Tibial artery (tissue), 4 donors: ENCODE measurements at regions not wholly inside any gene's neighbourhood (a gene's known extent, or its start where the extent isn't known, plus 50 kb on each side); places are given as distances from the start of the nearest gene placed in this dataset.

Experiments used
- DNase-seq, 2 donors: peaks; one replicate each; pipeline ENCODE4 v3.0.0-alpha.2; 2019
- H3K27ac ChIP-seq, 2 donors: fragments of 200-600 bp; sonication (generic) in 1 of 2; 1 replicate in 1 of 2; 2 replicates in 1 of 2; pipeline ENCODE4 v1.5.1; 2018 to 2019; ENCODE audit warnings: mild to moderate bottlenecking in 1 of 2
- H3K27me3 ChIP-seq, 2 donors: fragments of 200-600 bp; sonication (generic) in 1 of 2; one replicate each; pipeline versions ENCODE4 v1.5.1 to v1.6.0; 2016 to 2019
- H3K36me3 ChIP-seq, 3 donors: fragments of 200-600 bp; sonication (generic) in 2 of 3; one replicate each; pipeline ENCODE4 v1.5.1; 2016 to 2019; ENCODE audit warnings: mild to moderate bottlenecking in 2 of 3
- H3K4me1 ChIP-seq, 4 donors: fragments of 200-600 bp; sonication (generic) in 2 of 4; 1 replicate in 3 of 4; 2 replicates in 1 of 4; pipeline ENCODE4 v1.5.1; 2016 to 2019
- H3K4me3 ChIP-seq, 2 donors: fragments of 200-600 bp; sonication (generic) in 1 of 2; 1 replicate in 1 of 2; 2 replicates in 1 of 2; pipeline ENCODE4 v1.5.1; 2018 to 2019; ENCODE audit warnings: mild to moderate bottlenecking in 2 of 2
- H3K9me3 ChIP-seq, 3 donors: fragments of 200-600 bp; sonication (generic) in 1 of 3; one replicate each; pipeline ENCODE4 v1.5.1; 2016 to 2019
- intact Hi-C: fragments of 100-400 bp; cut with DNase I; formaldehyde crosslinking; loops from one replicate; pipeline ENCODE4 v1.15.0; 2023; ENCODE audit warnings: low total_unique reads
- TF ChIP-seq, protein P1 (sequence below), 2 experiments: fragments of 200-600 bp in 1 of 2; fragments of 450-650 bp in 1 of 2; IDR thresholded peaks; one replicate each; pipeline ENCODE4 v1.5.1; 2017 to 2019; ENCODE audit warnings: antibody characterized with exemption in 2 of 2, mild to moderate bottlenecking in 1 of 2, moderate library complexity in 1 of 2

DNA sequence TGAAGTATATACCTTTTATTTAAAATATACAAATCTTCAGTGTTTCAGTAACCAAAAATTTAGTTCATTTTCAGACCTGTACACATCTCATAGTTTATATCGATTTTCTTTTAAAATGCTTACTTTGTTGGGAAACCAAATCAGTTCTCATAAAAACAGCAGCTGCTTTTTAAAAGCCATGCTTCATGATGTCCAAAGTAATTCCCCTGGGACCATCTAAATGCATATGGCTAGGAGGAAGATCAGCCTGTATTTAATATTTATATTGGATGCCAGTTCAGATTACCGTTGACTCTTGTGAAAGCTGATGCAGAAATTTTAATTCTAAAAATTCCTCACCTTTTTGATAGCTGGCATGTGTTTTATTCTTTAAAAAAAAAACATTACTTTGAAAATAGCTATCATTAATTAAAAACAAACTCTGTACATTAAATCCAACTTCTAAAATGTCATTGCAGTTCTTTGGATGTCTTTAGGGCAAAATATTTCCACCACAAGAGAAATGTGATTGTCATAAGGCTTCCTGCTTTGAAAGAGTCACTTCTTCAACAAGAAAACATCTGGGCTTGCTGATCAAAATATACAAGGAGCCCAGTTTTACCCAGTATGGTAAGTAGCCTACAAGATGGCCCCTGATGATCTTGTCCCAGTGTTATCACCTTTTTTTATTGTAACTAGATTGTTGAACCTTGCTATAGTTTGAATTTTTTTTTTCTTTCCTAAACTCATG is 1242.9 kb upstream of the CDH6 start:
- DNase-seq: no peak
- H3K27me3 ChIP-seq: no peaks in the 10 kb centered on the region
- intact Hi-C loops: no loop called here
- no peaks in the 10 kb centered on the region for H3K36me3 ChIP-seq
- no peak overlapping the region for H3K27ac ChIP-seq
- TF ChIP-seq, protein P1, sequence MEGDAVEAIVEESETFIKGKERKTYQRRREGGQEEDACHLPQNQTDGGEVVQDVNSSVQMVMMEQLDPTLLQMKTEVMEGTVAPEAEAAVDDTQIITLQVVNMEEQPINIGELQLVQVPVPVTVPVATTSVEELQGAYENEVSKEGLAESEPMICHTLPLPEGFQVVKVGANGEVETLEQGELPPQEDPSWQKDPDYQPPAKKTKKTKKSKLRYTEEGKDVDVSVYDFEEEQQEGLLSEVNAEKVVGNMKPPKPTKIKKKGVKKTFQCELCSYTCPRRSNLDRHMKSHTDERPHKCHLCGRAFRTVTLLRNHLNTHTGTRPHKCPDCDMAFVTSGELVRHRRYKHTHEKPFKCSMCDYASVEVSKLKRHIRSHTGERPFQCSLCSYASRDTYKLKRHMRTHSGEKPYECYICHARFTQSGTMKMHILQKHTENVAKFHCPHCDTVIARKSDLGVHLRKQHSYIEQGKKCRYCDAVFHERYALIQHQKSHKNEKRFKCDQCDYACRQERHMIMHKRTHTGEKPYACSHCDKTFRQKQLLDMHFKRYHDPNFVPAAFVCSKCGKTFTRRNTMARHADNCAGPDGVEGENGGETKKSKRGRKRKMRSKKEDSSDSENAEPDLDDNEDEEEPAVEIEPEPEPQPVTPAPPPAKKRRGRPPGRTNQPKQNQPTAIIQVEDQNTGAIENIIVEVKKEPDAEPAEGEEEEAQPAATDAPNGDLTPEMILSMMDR (IDR thresholded peaks at IDR 0.05): no peak
- no peaks in the 10 kb centered on the region for H3K9me3 ChIP-seq
- H3K4me1 ChIP-seq: no peaks in the 10 kb centered on the region
- no peak overlapping the region for H3K4me3 ChIP-seq

DNA sequence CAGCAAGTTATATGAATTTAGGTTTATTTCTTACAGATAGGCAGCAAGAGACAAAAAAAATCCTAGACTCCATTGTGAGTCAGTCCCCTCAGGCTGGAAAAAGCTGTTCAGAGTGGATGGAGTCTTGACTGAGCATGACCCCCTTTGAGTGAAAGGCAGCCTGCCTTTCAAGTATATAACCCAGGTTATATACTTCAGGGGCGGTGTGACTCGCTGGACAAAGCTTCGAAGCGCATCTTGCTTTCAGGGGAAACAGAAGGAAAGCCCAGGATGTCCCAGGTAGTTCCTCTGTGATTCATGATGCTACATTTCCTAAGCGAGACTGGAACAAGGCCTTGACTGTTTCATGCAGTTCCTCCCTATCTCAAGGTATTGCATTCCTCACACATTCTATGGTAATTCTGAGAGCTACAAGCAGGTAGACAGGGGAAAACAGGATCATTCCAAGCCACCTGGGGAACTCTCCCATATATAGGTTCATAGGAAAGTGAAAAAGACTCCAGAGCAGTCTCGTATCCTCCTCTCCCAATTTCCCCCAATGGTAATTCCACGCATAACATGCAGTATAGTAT is 1244.1 kb upstream of the CDH6 start:
- no peak overlapping the region for H3K27ac ChIP-seq
- H3K4me3 ChIP-seq: no peak overlapping the region
- H3K9me3 ChIP-seq: no peaks in the 10 kb centered on the region
- DNase-seq: no peak
- no peaks in the 10 kb centered on the region for H3K36me3 ChIP-seq
- H3K27me3 ChIP-seq: no peaks in the 10 kb centered on the region
- TF ChIP-seq, protein P1 (IDR thresholded peaks at IDR 0.05): no peak
- H3K4me1 ChIP-seq: no peaks in the 10 kb centered on the region
- intact Hi-C loops: no loop called here

DNA sequence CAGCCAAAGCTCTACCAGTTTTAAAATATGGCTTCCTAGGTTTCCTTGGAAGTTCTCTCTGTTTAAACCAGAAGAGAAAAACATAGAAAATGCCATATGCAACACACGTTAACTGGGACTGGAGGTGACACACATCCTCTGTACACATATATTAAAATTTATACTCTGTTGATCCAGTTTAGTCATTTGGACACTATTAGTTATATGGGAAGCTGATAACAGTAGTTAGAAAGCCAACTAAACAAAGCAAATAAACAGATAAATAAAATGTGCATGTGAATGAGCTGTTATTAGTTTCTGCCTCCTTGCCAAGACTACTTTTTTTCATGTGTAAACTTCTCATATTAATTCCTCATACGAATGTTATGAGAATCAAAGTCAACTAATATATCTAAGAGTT is 1249.2 kb upstream of the CDH6 start:
- intact Hi-C loops: no loop called here
- DNase-seq: no peak
- Histone ChIP-seq H3K4me3 (no peak overlapping the region), H3K27me3 (no peaks in the 10 kb centered on the region), H3K9me3 (no peaks in the 10 kb centered on the region), H3K36me3 (no peaks in the 10 kb centered on the region), H3K27ac (no peak overlapping the region), H3K4me1 (no peaks in the 10 kb centered on the region)
- TF ChIP-seq, protein P1 (IDR thresholded peaks at IDR 0.05): no peak

DNA sequence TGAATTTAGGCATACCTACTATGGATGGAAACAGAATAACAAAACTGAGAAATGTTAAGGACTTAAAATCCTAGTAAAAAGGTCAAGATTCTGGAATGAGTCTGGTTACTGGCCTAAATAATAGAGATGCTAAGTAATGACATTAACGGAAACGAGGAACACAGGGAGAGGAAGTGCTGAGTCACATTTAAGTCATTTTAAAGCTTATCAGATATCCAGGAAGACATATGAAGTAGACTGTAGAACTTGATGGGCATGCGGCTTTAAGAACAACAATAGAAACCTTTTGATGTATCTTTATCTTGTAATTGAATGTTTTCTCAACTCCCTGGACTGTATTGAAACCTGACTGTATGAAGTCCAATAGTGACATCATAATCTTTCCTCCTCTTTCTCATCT is 1251.4 kb upstream of the CDH6 start:
- intact Hi-C loops: no loop called here
- TF ChIP-seq, protein P1 (IDR thresholded peaks at IDR 0.05): no peak
- H3K4me3 ChIP-seq: no peak overlapping the region
- no peak overlapping the region for H3K27ac ChIP-seq
- no peaks in the 10 kb centered on the region for H3K36me3 ChIP-seq
- no peak for DNase-seq
- no peaks in the 10 kb centered on the region for H3K27me3 ChIP-seq
- no peaks in the 10 kb centered on the region for H3K4me1 ChIP-seq
- H3K9me3 ChIP-seq: no peaks in the 10 kb centered on the region

DNA sequence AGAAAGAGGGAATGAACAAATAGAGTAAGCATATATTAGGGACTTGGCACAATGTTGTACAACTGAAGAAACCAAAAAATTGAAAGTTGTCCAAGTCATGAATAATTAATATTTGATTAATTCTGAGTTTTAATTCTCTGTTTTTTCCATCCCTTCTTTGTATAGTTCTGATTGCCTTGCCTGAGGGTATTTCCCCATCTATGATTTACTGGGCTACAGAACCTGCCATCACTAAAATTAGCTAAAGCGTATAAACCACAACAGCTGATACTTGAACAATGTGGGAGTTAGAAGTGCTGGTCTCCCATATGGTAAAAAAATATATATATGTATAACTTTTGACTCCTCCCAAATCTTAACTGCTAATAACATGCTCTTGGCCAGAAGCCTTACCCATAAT is 1253.5 kb upstream of the CDH6 start:
- intact Hi-C loops: no loop called here
- Histone ChIP-seq H3K4me3 (no peak overlapping the region), H3K27ac (no peak overlapping the region), H3K4me1 (no peaks in the 10 kb centered on the region), H3K9me3 (no peaks in the 10 kb centered on the region), H3K27me3 (no peaks in the 10 kb centered on the region), H3K36me3 (no peaks in the 10 kb centered on the region)
- no peak for DNase-seq
- TF ChIP-seq, protein P1 (IDR thresholded peaks at IDR 0.05): no peak
